ENCODE measurements at regions not wholly inside any gene's neighbourhood (a gene's known extent, or its start where the extent isn't known, plus 50 kb on each side); places are given as distances from the start of the nearest gene placed in this dataset.
A peak's percentile ranks its signal among the peaks of the same experiment; 100 is the strongest.
"Not testable (repeated sequence)": the region's sequence is repeated elsewhere in the genome, so short reads cannot be mapped to it uniquely, and the experiment has no call there.

DNA sequence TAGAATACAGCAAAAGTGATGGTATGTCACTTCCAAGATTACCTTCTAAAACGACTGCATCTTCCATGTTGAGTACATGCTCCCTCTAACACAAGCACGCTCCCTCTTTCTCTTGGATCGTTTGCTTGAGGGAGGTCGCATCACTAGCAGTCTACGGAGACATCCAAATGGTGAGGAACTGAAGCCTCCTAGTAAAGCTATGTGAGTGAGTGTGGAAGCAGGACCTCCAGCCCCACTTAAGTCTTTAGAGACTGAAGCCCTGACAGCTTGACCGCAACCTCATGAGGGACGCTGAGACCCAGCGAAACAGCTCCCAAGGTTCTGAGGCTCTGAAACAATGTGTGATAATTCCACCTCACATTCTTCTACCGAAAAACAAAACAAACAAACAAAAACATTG, 486.7 kb upstream of the GCFC2 start:
- no peak for DNase-seq
- intact Hi-C loops (cut with DNase I) = no loop called here

DNA sequence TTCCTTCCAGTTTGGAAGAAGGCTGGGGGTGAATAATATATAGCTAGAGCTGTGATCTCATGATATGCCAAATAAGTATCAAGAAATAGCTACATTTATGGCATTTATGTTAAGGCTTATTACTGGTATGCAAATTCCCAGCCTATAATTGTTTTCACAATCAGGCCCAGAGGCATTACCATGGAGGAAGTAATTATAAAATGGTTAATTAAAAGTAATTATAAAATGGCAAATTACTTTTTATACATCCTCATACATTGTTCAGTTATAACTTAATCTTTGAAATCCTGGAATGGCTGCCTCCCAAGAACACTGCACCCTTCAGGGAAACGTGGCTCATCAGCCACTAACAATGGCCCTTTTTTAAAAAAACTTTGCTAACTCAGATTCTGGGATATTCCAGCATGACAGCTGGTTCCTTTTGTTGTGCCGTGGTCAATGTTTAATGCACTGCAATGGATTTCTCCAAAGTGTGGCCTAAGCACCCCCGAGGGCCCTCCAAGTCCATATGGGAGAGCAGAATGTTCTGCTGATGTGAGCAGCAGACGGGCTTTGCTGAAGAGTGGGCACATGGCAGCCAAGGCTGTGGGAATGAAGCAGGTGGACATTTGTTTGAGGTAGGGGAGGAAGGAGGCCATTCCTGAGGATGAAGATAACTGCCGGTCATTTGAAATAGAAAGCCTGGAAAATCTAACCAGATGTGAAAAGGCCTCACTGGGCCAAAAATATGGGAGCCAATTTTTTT, 483.5 kb upstream of the GCFC2 start:
- DNase-seq = no peak
- intact Hi-C loops (cut with DNase I) = no loop called here

- DNase-seq = no peak
- intact Hi-C loops (cut with DNase I) = no loop called here
These were observed 482.4 kb upstream of the GCFC2 start for GRCh38 chr2:76193089-76193488.

DNA sequence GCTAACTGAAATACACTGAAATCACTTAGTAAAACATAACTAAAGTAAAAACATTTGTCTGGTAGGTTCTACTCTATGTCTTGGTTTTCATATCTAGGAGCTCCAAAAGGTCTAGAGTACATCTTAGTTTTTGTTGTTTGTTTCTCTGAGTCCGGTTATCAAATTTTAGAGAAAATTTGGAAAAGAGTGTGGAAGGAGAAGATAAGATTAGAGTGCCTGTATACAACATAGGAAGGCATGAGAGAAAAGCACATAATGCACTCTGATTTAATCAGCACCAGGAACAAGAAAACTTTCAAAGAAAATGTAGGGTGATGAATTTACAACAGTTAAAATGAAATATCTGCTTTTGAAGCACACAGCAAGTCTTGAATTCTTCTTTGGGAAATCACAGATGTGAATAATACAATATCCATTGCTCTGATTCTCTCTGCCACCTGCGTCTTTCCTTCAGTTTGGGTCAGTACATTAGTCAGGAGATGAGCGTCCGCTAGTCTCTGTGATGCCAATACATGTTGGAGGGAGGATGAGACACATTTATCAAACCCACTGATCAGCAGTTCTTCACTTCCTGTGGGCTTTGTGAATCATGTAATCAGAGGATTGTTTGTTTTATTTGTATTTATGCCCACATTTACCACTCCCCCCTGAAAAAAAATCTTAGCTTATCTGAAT, 477.8 kb upstream of the GCFC2 start:
- no peak for DNase-seq
- intact Hi-C loops (cut with DNase I) = no loop called here

- intact Hi-C loops (cut with DNase I) = no loop called here
- no peak for DNase-seq
These were observed 476.7 kb upstream of the GCFC2 start for GRCh38 chr2:76187415-76187814.

GRCh38 chr2:76180676-76181075, 470.0 kb upstream of the GCFC2 start:
- no peak for DNase-seq
- intact Hi-C loops (cut with DNase I) = no loop called here

- intact Hi-C loops (cut with DNase I) = no loop called here
- no peak for DNase-seq
These were observed 467.9 kb upstream of the GCFC2 start for GRCh38 chr2:76178610-76179009.

DNA sequence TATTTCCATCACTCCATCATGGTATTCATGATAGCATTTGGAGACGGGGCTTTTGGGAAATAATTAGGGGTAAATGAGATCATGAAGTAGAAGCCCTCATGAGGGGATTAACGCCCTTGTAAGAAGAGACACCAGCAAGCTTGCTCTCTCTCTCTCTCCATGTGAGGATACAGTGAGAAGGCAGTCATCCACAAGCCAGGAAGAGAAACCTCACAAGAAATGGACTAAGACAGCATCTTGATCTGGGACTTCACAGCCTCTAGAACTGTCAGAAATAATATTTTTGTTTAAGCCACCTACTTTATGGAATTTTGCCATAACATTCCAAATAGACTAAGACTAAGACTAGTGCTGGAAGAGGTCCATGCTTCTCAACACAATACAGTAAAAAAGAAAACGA, 464.6 kb upstream of the GCFC2 start:
- intact Hi-C loops (cut with DNase I) = no loop called here
- no peak for DNase-seq

- intact Hi-C loops (cut with DNase I) = no loop called here
- no peak for DNase-seq
These were observed 463.8 kb upstream of the GCFC2 start for GRCh38 chr2:76174505-76174904.

- DNase-seq; intact Hi-C loops (cut with DNase I): not testable (repeated sequence)
These were observed 462.5 kb upstream of the GCFC2 start for GRCh38 chr2:76173206-76173605.

DNA sequence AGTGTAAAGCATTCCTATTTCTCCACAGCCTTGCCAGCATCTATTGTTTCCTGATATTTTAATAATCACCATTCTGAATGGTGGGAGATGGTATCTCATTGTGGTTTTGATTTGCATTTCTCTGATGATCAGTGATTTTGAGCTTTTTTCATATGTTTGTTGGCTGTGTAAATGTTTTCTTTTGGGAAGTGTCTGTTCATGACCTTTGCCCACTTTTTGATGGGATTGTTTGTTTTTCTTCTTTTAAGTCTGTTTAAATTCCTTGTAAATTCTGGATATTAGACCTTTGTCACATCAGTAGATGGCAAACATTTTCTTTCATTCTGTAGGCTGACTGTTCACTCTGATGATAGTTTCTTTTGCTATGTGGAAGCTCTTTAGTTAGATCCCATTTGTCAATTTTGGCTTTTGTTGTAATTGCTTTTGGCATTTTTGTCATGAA, 461.5 kb upstream of the GCFC2 start:
- DNase-seq; intact Hi-C loops (cut with DNase I): not testable (repeated sequence)

DNA sequence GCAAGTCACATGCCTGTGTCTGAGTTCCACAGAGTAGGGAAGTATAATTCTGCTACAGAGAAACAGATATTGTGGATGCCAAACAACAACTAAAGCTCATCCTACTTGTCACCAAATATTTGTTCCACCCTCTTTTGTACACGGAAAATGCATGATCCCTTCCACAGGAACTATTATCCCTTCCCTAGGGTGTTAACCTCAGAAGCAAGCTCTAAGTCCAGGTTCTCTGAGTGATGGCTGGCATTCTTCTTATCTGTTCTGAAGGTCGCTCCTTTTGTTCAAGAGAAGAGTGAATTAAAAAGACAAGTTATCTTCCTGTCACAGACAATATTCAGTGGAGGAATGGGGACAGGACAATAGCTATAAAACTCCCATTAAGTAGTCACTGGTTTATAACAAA, 460.1 kb upstream of the GCFC2 start:
- DNase-seq = no peak
- intact Hi-C loops (cut with DNase I) = no loop called here

DNA sequence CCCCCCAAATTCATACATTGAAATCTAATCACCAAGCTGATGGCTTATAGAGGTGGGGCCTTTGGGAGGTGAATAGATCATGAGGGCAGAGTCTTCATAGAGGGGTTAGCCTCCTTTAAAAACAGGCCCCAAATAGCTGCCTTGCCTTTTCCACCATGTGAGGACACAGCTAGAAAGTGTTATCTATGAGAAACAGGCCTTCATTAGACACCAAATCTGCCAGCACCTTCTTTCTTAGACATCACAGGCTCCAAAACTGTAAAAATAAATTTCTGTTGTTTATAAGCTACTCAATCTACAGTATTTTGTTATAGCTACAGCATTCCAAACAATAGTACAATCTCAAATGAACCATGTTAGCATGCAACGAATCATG, 459.3 kb upstream of the GCFC2 start:
- intact Hi-C loops (cut with DNase I) = no loop called here
- no peak for DNase-seq

DNA sequence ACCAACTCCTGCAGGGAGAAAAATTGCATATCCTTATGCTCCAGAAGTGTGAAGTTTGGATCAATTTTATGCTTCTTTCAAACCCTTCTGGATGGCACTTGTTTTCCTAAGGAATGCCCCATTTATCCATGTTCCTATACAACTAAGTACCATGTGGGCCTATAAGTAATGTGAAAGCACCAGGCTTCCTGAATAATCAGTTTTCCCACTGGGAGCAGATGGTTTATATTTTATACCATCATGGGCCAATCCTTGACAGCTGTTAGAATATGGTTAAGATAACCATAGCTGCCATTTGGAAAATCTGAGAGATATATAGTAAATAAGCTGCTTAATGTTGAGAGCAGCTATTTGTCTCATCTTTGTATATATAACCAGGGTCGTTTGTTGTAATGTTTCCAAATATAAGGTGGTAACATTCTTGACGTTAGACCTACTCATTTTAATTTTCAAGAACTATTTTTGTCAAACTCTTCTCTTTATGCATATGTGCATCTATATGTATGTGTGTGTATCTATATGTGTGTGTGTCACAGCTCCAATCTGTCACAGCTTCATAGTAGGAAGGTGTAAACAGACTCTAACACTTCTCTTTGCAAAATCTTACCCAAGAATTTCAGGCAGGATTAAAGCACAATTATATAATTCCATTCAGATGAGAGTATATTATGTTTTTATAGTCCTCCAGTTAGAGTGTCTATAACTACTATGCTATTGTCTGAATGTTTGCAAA, 458.7 kb upstream of the GCFC2 start:
- intact Hi-C loops (cut with DNase I) = no loop called here
- DNase-seq = no peak

DNA sequence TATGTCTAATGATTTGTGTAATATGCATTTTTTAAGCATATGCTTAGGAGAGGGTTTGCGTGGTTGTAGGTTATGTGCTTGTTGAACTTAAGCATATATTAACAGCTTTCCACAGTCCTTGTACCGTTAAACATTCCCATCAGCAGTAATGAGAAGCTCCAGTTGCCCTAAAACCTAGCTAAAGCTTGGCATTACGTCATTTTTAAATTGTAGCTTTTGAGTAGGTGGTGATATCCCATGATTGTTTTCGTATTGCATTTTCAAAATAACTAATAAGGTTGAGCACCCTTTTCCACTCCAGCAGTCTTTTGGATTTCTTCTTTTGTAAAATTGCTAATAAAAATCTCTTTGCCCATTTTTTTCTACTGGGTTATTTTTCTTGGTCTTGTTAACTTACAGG, 453.1 kb upstream of the GCFC2 start:
- intact Hi-C loops (cut with DNase I) = no loop called here
- DNase-seq = no peak

DNA sequence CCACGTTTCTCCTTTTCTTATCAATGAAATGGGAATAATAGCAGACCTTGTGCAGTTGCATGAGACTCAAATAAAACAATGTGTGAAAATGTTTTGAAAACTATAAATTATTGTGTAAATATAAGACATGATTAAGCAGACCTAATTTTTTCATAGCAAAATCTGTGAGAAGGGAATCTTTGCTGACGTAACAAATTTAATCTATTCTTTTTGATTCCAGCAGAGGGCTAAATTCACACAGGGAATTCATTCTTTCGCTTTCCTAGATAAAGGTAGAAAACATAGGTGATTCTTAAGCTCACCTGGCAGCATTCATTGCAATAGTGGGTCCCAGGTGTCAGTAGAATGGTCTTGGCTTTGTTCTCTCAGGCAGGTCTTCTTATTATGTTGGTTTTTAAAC, 450.0 kb upstream of the GCFC2 start:
- intact Hi-C loops (cut with DNase I) = no loop called here
- no peak for DNase-seq

DNA sequence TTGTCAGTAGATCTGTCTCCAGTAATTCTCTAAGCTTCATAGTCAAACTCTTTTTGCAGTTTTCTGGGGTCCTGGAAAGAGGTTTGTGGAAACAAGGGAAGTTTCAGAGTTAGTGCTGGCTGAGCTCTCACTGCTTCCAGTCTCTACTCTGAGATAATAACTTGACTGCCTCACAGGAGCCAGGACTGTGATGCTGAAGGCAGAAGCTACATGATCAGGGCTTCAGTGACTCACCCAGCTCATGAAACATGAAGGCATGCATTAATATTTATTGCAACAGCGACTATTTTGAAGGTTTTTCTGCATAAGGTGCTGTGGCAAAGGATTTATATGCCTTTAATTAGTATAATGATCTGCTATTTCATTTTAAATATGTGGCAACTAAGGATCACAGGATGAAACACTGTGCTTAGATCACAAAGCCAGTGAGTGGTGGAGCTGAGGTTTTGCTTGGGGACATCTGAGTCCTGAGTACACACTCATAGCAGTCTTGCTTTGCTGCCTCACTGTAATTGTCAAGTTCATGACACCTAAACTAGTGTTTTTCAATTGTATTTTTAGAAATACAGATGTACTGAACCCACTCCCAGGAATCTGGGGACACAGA, 448.4 kb upstream of the GCFC2 start:
- intact Hi-C loops (cut with DNase I) = no loop called here
- peak in 1 of 42 donors; percentile 5 for DNase-seq

DNA sequence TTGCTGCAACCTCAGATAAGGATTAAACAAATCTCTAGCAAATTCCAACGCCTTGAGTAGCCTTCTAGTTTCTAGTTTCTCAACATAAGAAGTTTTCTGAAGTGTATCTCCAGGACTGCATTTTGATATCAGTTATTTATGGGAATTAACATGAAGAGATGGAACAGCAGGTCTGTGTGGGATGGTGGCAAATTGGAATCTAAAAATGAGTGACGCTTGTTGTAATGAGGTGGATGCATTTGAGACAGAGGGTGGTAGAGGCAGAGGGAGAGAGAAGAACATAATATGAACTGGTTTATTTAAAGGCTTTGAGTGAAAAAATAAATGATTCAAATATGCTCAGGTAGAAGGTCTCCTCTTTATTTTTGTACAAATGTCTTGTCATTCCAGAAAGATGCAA, 446.8 kb upstream of the GCFC2 start:
- DNase-seq = peak in 1 of 42 donors; percentile 7
- intact Hi-C loops (cut with DNase I) = no loop called here

- no peak for DNase-seq
- intact Hi-C loops (cut with DNase I) = no loop called here
These were observed 444.3 kb upstream of the GCFC2 start for GRCh38 chr2:76154981-76155380.

- intact Hi-C loops (cut with DNase I) = no loop called here
- DNase-seq = no peak
These were observed 439.1 kb upstream of the GCFC2 start for GRCh38 chr2:76149846-76150245.

All from head of caudate nucleus (tissue), 42 donors.